Esophagus muscularis mucosa (tissue), 4 donors: ENCODE measurements at regions not wholly inside any gene's neighbourhood (a gene's known extent, or its start where the extent isn't known, plus 50 kb on each side); places are given as distances from the start of the nearest gene placed in this dataset.

Experiments used
- EP300 ChIP-seq: sonication (generic); formaldehyde crosslinking; IDR thresholded peaks from one replicate; pipeline ENCODE4 v1.6.1; 2017; ENCODE audit warnings: antibody characterized with exemption
- POLR2A ChIP-seq: fragments of 450-650 bp; IDR thresholded peaks from one replicate; pipeline ENCODE4 v1.6.1; 2017; ENCODE audit warnings: antibody characterized with exemption, moderate library complexity, mild to moderate bottlenecking, low read depth
- POLR2AphosphoS5 ChIP-seq, 2 donors: sonication (generic); formaldehyde crosslinking; IDR thresholded peaks; one replicate each; pipeline ENCODE4 v1.6.1; 2017; ENCODE audit warnings: antibody characterized with exemption in 2 of 2
- TF ChIP-seq, protein P1 (sequence below), 3 experiments: fragments of 200-600 bp in 2 of 3; fragments of 450-650 bp in 1 of 3; sonication (generic) in 2 of 3; IDR thresholded peaks; one replicate each; pipeline ENCODE4 v1.5.1; 2017 to 2019; ENCODE audit warnings: antibody characterized with exemption in 3 of 3, mild to moderate bottlenecking in 2 of 3, moderate library complexity in 1 of 3

GRCh38 chr2:160996584-160996983, 163.6 kb upstream of the TANK start:
- TF ChIP-seq, protein P1, sequence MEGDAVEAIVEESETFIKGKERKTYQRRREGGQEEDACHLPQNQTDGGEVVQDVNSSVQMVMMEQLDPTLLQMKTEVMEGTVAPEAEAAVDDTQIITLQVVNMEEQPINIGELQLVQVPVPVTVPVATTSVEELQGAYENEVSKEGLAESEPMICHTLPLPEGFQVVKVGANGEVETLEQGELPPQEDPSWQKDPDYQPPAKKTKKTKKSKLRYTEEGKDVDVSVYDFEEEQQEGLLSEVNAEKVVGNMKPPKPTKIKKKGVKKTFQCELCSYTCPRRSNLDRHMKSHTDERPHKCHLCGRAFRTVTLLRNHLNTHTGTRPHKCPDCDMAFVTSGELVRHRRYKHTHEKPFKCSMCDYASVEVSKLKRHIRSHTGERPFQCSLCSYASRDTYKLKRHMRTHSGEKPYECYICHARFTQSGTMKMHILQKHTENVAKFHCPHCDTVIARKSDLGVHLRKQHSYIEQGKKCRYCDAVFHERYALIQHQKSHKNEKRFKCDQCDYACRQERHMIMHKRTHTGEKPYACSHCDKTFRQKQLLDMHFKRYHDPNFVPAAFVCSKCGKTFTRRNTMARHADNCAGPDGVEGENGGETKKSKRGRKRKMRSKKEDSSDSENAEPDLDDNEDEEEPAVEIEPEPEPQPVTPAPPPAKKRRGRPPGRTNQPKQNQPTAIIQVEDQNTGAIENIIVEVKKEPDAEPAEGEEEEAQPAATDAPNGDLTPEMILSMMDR (IDR thresholded peaks at IDR 0.05), result no peak
- no peak for TF ChIP-seq POLR2A
- TF ChIP-seq EP300, result no peak
- no peak for TF ChIP-seq POLR2AphosphoS5 (IDR thresholded peaks at IDR 0.05)
